ENCODE measurements at regions not wholly inside any gene's neighbourhood (a gene's known extent, or its start where the extent isn't known, plus 50 kb on each side); places are given as distances from the start of the nearest gene placed in this dataset.

GRCh38 chr10:118811675-118812392 is 57.1 kb upstream of the CACUL1 start:
- no peak overlapping the region for H3K4me2 ChIP-seq (ENCODE audit: low read length)
- no peaks in the 10 kb centered on the region for H3K9me2 ChIP-seq (ENCODE audit: insufficient read depth)
- ChIA-PET RAD21 (ENCODE audit: low non-redundant PET in 1 of 2, low total read pairs in 2 of 2, uncharacterized antibody in 2 of 2, unreplicated experiment in 2 of 2) (no interaction called here), POLR2A (no interaction called here), CTCF (no interaction called here)
- H4K20me1 ChIP-seq (ENCODE audit: insufficient read depth), result no peaks in the 10 kb centered on the region
- H3K4me3 ChIP-seq (replicated peaks in 1 of 2; ENCODE audit: low read depth in 1 of 2, low read length in 2 of 2), result no peak overlapping the region
- no peaks in the 10 kb centered on the region for H3K9me3 ChIP-seq (ENCODE audit: control insufficient read depth in 1 of 2, insufficient read depth in 1 of 2, low read depth in 1 of 2, low read length in 2 of 2)
- H3K4me1 ChIP-seq (ENCODE audit: control insufficient read depth in 1 of 2, insufficient read depth in 2 of 2, low read length in 2 of 2), result peaks cover 0 to 8% of the 10 kb centered on the region in 2 experiments; a peak in 2 of 4 replicates
- intact Hi-C loops (cut with micrococcal nuclease), result no loop called here
- BruUV-seq (replicated peaks), result no TSS peak
- DNase-seq (ENCODE audit: low read depth, low spot score) (no peak), ATAC-seq (no peak)
- no peak overlapping the region for H3K27ac ChIP-seq (ENCODE audit: low read depth, low read length)
- no peak overlapping the region for H3K9ac ChIP-seq (ENCODE audit: low read length)
- H2AFZ ChIP-seq (ENCODE audit: low read depth, low read length, poor library complexity, severe bottlenecking), result no peak overlapping the region
- TF ChIP-seq JUND (IDR thresholded peaks at IDR 0.05) (no peak), EGR1 (IDR thresholded peaks at IDR 0.05; ENCODE audit: low read depth) (no peak), FOSL1 (IDR thresholded peaks at IDR 0.05; ENCODE audit: low read depth) (no peak), ZFX (IDR thresholded peaks at IDR 0.05) (no peak), CTCF (IDR thresholded peaks at IDR 0.05 in 2 of 3, conservative IDR thresholded peaks at IDR 0.05 in 1 of 3; ENCODE audit: borderline replicate concordance in 1 of 3, insufficient read depth in 1 of 3, low read depth in 2 of 3, low read length in 2 of 3) (no peak), ZNF274 (IDR thresholded peaks at IDR 0.05; ENCODE audit: low read depth, low read length) (no peak), ATF3 (IDR thresholded peaks at IDR 0.05) (no peak), EZH2phosphoT487 (IDR thresholded peaks at IDR 0.05; ENCODE audit: borderline replicate concordance) (no peak), EZH2 (IDR thresholded peaks at IDR 0.05) (no peak), POLR2A (IDR thresholded peaks at IDR 0.05; ENCODE audit: borderline replicate concordance, extremely low read depth, insufficient read depth, insufficient read length) (no peak), POLR2AphosphoS5 (IDR thresholded peaks at IDR 0.05; ENCODE audit: low read depth, low read length) (no peak), RAD21 (IDR thresholded peaks at IDR 0.05; ENCODE audit: low read depth) (no peak), ZBTB33 (IDR thresholded peaks at IDR 0.05; ENCODE audit: extremely low read depth, insufficient replicate concordance, low read length) (no peak)
- no peaks in the 10 kb centered on the region for H3K27me3 ChIP-seq (ENCODE audit: insufficient read depth, low read length)
- no peaks in the 10 kb centered on the region for H3K36me3 ChIP-seq (ENCODE audit: control insufficient read depth in 1 of 2, insufficient read depth in 2 of 2, low read length in 2 of 2)
- H3K79me2 ChIP-seq (ENCODE audit: insufficient read depth, low read length), result no peaks in the 10 kb centered on the region

All from HCT116 (cell line).